ENCODE measurements at regions not wholly inside any gene's neighbourhood (a gene's known extent, or its start where the extent isn't known, plus 50 kb on each side); places are given as distances from the start of the nearest gene placed in this dataset.
"Not testable (repeated sequence)": the region's sequence is repeated elsewhere in the genome, so short reads cannot be mapped to it uniquely, and the experiment has no call there.

- peak; percentile 34 for DNase-seq
Observed at GRCh38 chr21:32940079-32941014, 85.4 kb upstream of the OLIG2 start.

- no peak for DNase-seq
Observed at GRCh38 chr21:32941263-32941662, 84.5 kb upstream of the OLIG2 start.

GRCh38 chr21:32946654-32947053 lies 79.1 kb upstream of the OLIG2 start:
- DNase-seq, result no peak

GRCh38 chr21:32947736-32948135 lies 78.0 kb upstream of the OLIG2 start:
- DNase-seq, result no peak

- no peak for DNase-seq
Observed at GRCh38 chr21:32949701-32950100, 76.0 kb upstream of the OLIG2 start.

GRCh38 chr21:32951041-32951440 lies 74.7 kb upstream of the OLIG2 start:
- DNase-seq, result no peak

GRCh38 chr21:32954353-32954752 lies 71.4 kb upstream of the OLIG2 start:
- no peak for DNase-seq

GRCh38 chr21:32955311-32956060 lies 70.2 kb upstream of the OLIG2 start:
- DNase-seq, result no peak

- no peak for DNase-seq
Observed at GRCh38 chr21:32956061-32956656, 69.6 kb upstream of the OLIG2 start.

- DNase-seq, result no peak
Observed at GRCh38 chr21:32957545-32957944, 68.2 kb upstream of the OLIG2 start.

- no peak for DNase-seq
Observed at GRCh38 chr21:32958288-32959002, 67.3 kb upstream of the OLIG2 start.

GRCh38 chr21:32962268-32962667 lies 63.5 kb upstream of the OLIG2 start:
- no peak for DNase-seq

GRCh38 chr21:32965129-32965680 lies 60.5 kb upstream of the OLIG2 start:
- DNase-seq, result no peak

GRCh38 chr21:32966120-32966519 lies 59.6 kb upstream of the OLIG2 start:
- DNase-seq, result no peak

GRCh38 chr21:32968103-32968502 lies 57.6 kb upstream of the OLIG2 start:
- not testable (repeated sequence) for DNase-seq

GRCh38 chr21:32974653-32975052 lies 51.1 kb upstream of the OLIG2 start:
- no peak for DNase-seq

GRCh38 chr21:32975811-32976431 lies 49.8 kb upstream of the OLIG2 start:
- DNase-seq, result no peak

All from activated CD4-positive, CD25-positive, alpha-beta regulatory T cell treated with anti-CD3 and anti-CD28 coated beads, Interleukin-2, amount 50 U/mL, for 72 hours (primary cell).